ENCODE measurements at regions not wholly inside any gene's neighbourhood (a gene's known extent, or its start where the extent isn't known, plus 50 kb on each side); places are given as distances from the start of the nearest gene placed in this dataset.

GRCh38 chr7:130881799-130882141 is 147.8 kb upstream of the KLF14 start:
- TF ChIP-seq, protein P1, sequence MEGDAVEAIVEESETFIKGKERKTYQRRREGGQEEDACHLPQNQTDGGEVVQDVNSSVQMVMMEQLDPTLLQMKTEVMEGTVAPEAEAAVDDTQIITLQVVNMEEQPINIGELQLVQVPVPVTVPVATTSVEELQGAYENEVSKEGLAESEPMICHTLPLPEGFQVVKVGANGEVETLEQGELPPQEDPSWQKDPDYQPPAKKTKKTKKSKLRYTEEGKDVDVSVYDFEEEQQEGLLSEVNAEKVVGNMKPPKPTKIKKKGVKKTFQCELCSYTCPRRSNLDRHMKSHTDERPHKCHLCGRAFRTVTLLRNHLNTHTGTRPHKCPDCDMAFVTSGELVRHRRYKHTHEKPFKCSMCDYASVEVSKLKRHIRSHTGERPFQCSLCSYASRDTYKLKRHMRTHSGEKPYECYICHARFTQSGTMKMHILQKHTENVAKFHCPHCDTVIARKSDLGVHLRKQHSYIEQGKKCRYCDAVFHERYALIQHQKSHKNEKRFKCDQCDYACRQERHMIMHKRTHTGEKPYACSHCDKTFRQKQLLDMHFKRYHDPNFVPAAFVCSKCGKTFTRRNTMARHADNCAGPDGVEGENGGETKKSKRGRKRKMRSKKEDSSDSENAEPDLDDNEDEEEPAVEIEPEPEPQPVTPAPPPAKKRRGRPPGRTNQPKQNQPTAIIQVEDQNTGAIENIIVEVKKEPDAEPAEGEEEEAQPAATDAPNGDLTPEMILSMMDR (IDR thresholded peaks at IDR 0.05; ENCODE audit: low read depth, low read length), result no peak
- DNase-seq (ENCODE audit: low read depth, low spot score), result no peak
- in situ Hi-C loops (cut with HindIII; ENCODE audit: low sequenced_read_pairs), result no loop called here
- no peak overlapping the region for H3K4me3 ChIP-seq (ENCODE audit: low read depth, low read length)

DNA sequence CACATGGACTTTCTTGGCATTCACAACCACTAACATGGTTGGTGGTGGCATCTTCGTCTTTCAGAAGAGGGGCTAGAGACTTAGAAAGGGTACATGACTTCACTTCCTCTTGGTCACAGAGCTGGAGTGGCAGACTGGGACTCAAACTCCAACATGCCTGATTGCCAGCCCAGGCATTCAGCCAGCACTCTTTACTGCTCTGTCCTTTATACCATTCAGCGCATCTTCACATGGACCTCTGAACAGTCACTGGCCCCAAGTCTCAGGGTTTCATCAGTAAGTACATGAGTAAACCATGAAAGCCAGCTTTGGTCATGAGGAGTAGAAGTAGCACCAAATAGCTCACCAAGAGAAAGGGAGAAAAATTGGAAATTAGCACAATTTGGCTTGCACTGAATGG is 148.4 kb upstream of the KLF14 start:
- TF ChIP-seq, protein P1 (IDR thresholded peaks at IDR 0.05; ENCODE audit: low read depth, low read length), result no peak
- no peak overlapping the region for H3K4me3 ChIP-seq (ENCODE audit: low read depth, low read length)
- DNase-seq (ENCODE audit: low read depth, low spot score), result no peak
- in situ Hi-C loops (cut with HindIII; ENCODE audit: low sequenced_read_pairs), result no loop called here

DNA sequence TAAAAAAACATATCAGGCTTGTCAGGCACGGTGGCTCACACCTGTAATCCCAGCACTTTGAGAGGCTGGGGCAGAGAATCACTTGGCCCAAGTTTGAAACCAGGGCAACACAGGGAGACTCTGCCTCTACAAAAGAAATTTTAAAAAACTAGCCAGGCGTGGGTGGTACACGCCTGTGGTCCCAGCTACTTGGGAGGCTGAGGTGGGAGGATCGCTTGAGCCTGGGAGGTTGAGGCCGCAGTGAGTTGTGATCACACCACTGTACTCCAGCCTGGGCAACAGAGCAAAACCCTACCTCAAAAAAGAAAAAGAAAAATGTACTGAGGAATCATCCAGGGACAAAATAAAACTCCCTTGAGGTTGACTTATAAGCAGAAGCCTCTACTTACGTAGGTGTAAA is 149.9 kb upstream of the KLF14 start:
- DNase-seq (ENCODE audit: low read depth, low spot score), result no peak

GRCh38 chr7:130884437-130885417 is 150.7 kb upstream of the KLF14 start:
- H3K4me3 ChIP-seq (ENCODE audit: low read depth, low read length), result no peak overlapping the region
- TF ChIP-seq, protein P1 (IDR thresholded peaks at IDR 0.05; ENCODE audit: low read depth, low read length), result no peak
- DNase-seq (ENCODE audit: low read depth, low spot score), result peak; percentile 65
- in situ Hi-C loops (cut with HindIII; ENCODE audit: low sequenced_read_pairs), result no loop called here

More for the DNA sequence above, 149.9 kb upstream of the KLF14 start:
- TF ChIP-seq, protein P1 (IDR thresholded peaks at IDR 0.05; ENCODE audit: low read depth, low read length), result no peak
- in situ Hi-C loops (cut with HindIII; ENCODE audit: low sequenced_read_pairs), result no loop called here
- no peak overlapping the region for H3K4me3 ChIP-seq (ENCODE audit: low read depth, low read length)

- TF ChIP-seq, protein P1 (IDR thresholded peaks at IDR 0.05; ENCODE audit: low read depth, low read length), result no peak
- in situ Hi-C loops (cut with HindIII; ENCODE audit: low sequenced_read_pairs), result no loop called here
- H3K4me3 ChIP-seq (ENCODE audit: low read depth, low read length), result no peak overlapping the region
- DNase-seq (ENCODE audit: low read depth, low spot score), result no peak
Observed at GRCh38 chr7:130886438-130887135, 152.6 kb upstream of the KLF14 start.

DNA sequence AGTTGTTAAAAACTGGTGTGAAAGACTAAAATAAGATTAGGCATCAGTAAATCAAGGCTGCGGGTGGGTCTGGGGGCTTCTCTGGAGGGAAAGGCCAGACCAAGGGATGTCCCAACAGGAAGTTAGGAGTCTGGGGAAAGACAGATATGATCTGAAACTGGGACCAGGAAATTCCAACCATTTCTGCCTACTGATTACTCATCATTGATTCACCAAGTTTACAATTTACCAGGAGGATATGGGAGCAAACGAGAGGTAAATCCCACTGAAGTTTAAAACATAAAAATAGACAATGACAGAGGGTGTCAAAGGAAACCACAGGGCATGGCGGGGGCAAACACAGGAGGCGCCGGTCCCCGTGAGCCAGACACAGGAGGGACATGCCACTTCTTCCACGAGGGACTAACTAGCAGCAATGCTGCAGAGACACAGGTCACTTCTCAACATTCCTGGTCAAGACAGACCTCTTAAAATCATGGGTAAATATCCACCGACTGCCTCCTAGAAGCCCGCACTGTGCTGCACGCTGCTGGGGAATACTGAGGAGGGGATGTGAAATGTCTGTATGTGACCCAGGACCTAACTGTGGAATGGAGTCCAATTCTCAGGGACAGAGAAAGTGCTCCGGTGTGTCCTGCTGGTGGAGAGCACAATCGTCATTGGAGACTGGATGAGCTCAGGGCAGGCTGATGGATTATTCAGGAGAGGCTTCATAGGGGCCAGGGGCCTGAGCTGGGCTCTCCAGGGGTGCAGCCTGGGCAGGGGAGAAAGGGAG is 153.4 kb upstream of the KLF14 start:
- H3K4me3 ChIP-seq (ENCODE audit: low read depth, low read length), result no peak overlapping the region
- TF ChIP-seq, protein P1 (IDR thresholded peaks at IDR 0.05; ENCODE audit: low read depth, low read length), result no peak
- in situ Hi-C loops (cut with HindIII; ENCODE audit: low sequenced_read_pairs), result no loop called here
- DNase-seq (ENCODE audit: low read depth, low spot score), result peak; percentile 78
